ENCODE measurements at regions not wholly inside any gene's neighbourhood (a gene's known extent, or its start where the extent isn't known, plus 50 kb on each side); places are given as distances from the start of the nearest gene placed in this dataset.

GRCh38 chr4:149973181-149973580 is 105.1 kb upstream of the DCLK2 start:
- Histone ChIP-seq H3K27me3 (ENCODE audit: low read length) (no peaks in the 10 kb centered on the region), H3K4me3 (ENCODE audit: insufficient read depth, low read length, poor library complexity, severe bottlenecking) (no peak overlapping the region), H3K27ac (ENCODE audit: low read depth, low read length) (no peak overlapping the region), H4K20me1 (ENCODE audit: low read depth, low read length) (no peaks in the 10 kb centered on the region), H3K79me2 (ENCODE audit: insufficient read depth, low read length) (no peaks in the 10 kb centered on the region), H3K9me2 (replicated peaks; ENCODE audit: insufficient read depth, low read length) (no peaks in the 10 kb centered on the region), H3K36me3 (ENCODE audit: low read length) (no peaks in the 10 kb centered on the region), H3K9ac (ENCODE audit: low read length) (no peak overlapping the region), H3K9me3 (ENCODE audit: insufficient read depth, low read length) (no peaks in the 10 kb centered on the region), H3F3A (ENCODE audit: insufficient read depth) (no peaks in the 10 kb centered on the region), H3K4me2 (ENCODE audit: low read depth, low read length, poor library complexity, severe bottlenecking) (no peak overlapping the region), H2AFZ (ENCODE audit: low read depth, low read length, severe bottlenecking) (no peak overlapping the region)
- no peak for TF ChIP-seq EZH2phosphoT487 (conservative IDR thresholded peaks at IDR 0.05; ENCODE audit: low read length)
- TF ChIP-seq CTCF (IDR thresholded peaks at IDR 0.05; ENCODE audit: insufficient read depth, low read length, poor library complexity, severe bottlenecking), result no peak

GRCh38 chr4:149975172-149975571 is 103.1 kb upstream of the DCLK2 start:
- Histone ChIP-seq H3K9me2 (replicated peaks; ENCODE audit: insufficient read depth, low read length) (no peaks in the 10 kb centered on the region), H3K27me3 (ENCODE audit: low read length) (no peaks in the 10 kb centered on the region), H3K9me3 (ENCODE audit: insufficient read depth, low read length) (no peaks in the 10 kb centered on the region), H3K79me2 (ENCODE audit: insufficient read depth, low read length) (no peaks in the 10 kb centered on the region), H3K4me3 (ENCODE audit: insufficient read depth, low read length, poor library complexity, severe bottlenecking) (no peak overlapping the region), H3F3A (ENCODE audit: insufficient read depth) (no peaks in the 10 kb centered on the region), H3K36me3 (ENCODE audit: low read length) (no peaks in the 10 kb centered on the region), H3K27ac (ENCODE audit: low read depth, low read length) (no peak overlapping the region), H3K4me2 (ENCODE audit: low read depth, low read length, poor library complexity, severe bottlenecking) (no peak overlapping the region), H2AFZ (ENCODE audit: low read depth, low read length, severe bottlenecking) (no peak overlapping the region), H3K9ac (ENCODE audit: low read length) (no peak overlapping the region), H4K20me1 (ENCODE audit: low read depth, low read length) (no peaks in the 10 kb centered on the region)
- no peak for TF ChIP-seq EZH2phosphoT487 (conservative IDR thresholded peaks at IDR 0.05; ENCODE audit: low read length)
- no peak for TF ChIP-seq CTCF (IDR thresholded peaks at IDR 0.05; ENCODE audit: insufficient read depth, low read length, poor library complexity, severe bottlenecking)

- no peak overlapping the region for H3K27ac ChIP-seq (ENCODE audit: low read depth, low read length)
- TF ChIP-seq EZH2phosphoT487 (conservative IDR thresholded peaks at IDR 0.05; ENCODE audit: low read length), result no peak
- no peak for TF ChIP-seq CTCF (IDR thresholded peaks at IDR 0.05; ENCODE audit: insufficient read depth, low read length, poor library complexity, severe bottlenecking)
- H3K27me3 ChIP-seq (ENCODE audit: low read length), result no peaks in the 10 kb centered on the region
- H3K79me2 ChIP-seq (ENCODE audit: insufficient read depth, low read length), result no peaks in the 10 kb centered on the region
- H3K4me2 ChIP-seq (ENCODE audit: low read depth, low read length, poor library complexity, severe bottlenecking), result no peak overlapping the region
- H3K36me3 ChIP-seq (ENCODE audit: low read length), result no peaks in the 10 kb centered on the region
- no peak overlapping the region for H3K9ac ChIP-seq (ENCODE audit: low read length)
- no peaks in the 10 kb centered on the region for H3K9me2 ChIP-seq (replicated peaks; ENCODE audit: insufficient read depth, low read length)
- no peaks in the 10 kb centered on the region for H4K20me1 ChIP-seq (ENCODE audit: low read depth, low read length)
- H3F3A ChIP-seq (ENCODE audit: insufficient read depth), result no peaks in the 10 kb centered on the region
- H2AFZ ChIP-seq (ENCODE audit: low read depth, low read length, severe bottlenecking), result no peak overlapping the region
- no peak overlapping the region for H3K4me3 ChIP-seq (ENCODE audit: insufficient read depth, low read length, poor library complexity, severe bottlenecking)
- no peaks in the 10 kb centered on the region for H3K9me3 ChIP-seq (ENCODE audit: insufficient read depth, low read length)
These were observed 98.0 kb upstream of the DCLK2 start for GRCh38 chr4:149980121-149980682.
